HG03520 (cell line): ENCODE measurements at regions not wholly inside any gene's neighbourhood (a gene's known extent, or its start where the extent isn't known, plus 50 kb on each side); places are given as distances from the start of the nearest gene placed in this dataset.

Experiments
- ATAC-seq: cut with Tn5 transposase; IDR thresholded peaks from one replicate; pipeline ENCODE4 v1.9.1; 2021; ENCODE audit warnings: mild to moderate bottlenecking, moderate library complexity; ENCODE audit not compliant: unreplicated experiment

DNA sequence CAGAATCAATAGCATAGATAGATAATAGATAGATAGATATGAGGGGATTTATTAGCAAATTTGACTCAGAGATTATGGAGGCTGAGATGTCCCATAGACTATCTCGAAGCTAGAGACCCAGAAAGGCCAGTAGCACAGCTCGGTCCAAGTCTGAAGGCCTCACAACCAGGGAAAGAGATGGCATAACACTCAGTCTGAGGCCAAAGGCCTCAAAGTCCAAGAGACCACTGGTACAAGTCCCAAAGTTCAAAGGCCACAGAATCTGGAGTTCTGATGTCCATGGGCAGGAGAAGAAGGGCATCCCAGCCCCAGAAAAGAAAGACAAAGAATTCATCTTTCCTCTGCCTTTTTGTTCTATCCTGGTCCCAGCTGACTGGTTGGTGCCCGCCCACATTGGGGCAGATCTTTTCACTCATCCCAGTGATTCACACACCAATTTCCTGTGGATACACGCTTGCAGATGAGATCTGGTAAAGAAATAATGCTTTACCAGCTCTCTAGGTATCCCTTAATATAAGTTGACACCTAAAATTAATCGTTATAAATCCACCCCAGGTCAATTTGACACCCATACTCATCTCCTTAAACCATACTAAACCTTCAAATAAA, 127.8 kb upstream of the FBN2 start:
- ATAC-seq = no peak

DNA sequence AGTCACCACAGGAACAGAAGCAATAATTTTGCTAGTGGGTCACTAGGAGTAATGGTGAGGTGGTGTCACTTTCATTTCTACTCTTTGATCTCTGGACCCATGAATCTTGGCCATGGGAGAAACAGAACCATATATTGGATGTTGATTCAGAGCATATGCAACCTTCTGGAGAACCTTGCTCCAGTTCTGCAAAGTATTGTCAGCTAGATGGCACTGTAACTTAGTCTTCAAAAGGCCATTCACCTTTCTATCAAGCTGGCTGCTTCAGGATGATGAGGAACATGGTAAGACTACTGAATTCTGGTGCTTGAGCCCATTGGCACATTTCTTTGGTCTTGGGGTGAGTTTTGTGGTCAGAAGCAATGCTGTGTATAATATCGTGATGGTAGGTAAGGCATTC, 129.1 kb upstream of the FBN2 start:
- no peak for ATAC-seq

DNA sequence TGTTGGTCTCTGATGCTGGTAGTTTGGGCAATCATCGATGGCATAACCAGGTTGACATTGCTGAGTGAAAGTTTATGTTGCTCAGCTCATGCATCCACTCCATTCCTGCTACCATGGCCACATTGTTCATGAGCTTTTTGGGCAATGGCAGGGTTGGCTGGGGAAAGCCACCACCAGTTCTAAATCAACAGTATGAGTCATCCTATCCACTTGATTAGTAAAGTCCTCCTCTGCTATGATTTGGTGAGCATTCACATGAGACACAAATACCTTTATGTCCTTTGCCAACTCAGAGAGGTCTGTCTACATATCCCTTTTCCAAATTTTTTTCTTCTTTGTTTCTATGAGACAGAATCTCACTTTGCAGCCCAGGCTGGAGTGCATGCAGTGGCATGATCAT, 129.7 kb upstream of the FBN2 start:
- no peak for ATAC-seq

DNA sequence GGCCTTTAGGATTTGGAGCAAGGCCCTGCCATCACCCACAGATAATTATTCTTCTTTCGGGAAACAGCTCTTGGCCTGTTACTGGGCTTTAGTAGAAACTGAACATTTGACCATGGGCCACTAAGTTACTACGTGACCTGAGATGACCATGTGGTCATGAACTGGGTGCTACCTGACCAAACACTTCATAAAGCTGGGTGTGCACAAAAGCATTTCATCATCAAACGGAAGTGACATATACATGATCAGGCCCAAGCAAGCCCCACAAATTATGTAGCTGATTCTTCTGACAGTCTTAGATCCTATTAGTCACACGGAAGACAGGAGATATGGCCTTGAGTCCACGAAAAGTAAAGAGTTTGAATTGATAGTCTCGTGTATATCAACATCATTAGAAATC, 130.9 kb upstream of the FBN2 start:
- no peak for ATAC-seq

DNA sequence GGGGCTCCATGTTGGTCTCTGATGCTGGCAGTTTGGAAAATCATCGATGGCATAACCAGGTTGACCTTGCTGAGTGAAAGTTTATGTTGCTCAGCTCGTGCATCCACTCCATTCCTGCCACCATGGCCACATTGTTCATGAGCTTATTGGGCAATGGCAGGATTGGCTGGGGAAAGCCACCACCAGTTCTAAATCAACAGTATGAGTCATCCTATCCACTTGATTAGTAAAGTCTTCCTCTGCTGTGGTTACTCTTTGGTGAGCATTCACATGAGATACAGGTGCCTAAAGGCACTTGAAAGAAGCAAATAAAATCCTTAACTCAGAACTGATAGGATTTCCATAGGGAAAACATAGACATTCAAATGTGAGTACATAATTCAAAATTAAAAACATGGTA, 131.8 kb upstream of the FBN2 start:
- no peak for ATAC-seq

DNA sequence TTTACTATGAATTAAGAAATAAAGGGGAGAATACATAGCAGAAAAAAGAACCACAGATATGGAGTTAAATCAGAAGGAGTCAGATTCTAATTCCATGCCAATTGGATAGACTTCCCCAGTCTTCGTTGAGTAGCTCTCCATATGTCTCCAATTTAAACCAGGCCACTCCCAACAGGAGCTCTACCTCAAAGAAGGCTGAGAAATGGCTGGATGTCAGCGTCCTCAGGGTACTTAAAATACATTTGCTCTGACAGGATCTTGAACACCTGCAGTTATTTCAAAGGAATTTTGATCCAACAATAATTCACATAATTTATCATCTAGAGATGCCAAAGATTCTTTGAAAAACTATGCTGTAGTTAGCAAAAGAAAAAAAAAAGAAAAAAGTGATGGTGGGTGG, 133.9 kb upstream of the FBN2 start:
- ATAC-seq = no peak

DNA sequence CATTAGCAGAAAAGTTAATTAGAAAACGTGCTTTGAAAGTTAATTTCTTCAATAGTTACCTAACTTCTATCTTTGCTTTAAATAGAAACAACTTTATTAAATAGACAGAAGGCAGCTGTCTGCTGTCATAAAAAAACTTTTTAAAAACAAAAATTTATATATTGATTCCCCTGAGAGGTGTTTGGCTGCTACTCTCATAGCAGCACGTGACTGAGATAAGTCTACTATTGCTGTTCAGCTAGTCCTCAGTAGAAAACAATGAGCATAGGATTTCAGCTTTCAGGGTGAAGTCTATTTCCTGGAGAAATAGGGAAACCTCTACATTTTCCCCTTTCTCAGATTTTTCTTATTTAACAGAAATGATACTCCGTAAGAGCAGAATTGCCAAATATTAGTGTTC, 135.0 kb upstream of the FBN2 start:
- ATAC-seq = no peak

DNA sequence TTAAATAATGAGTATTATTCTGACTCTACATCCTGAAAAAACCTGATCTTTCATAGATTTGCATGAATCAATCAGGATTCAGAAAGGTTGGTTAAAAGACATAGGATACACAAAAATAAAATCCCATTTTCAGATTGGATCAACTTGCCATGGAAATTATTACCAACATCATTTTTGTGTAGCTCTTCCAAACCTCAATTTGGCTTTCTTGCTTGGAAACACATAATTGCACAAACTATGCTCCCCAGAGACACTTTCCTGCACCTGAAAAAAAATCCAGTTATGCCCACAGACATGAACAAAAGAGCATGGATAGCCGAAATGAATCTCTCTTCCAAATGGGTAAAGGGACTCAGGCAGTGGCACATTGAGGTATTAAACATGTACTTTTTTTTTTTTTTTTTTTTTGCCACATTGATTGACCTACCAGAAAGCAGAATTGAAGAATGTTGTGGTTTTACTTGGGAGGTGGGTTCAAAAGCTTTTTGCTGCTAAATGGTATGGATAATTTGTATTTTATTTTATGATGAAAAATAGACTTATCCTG, 135.4 kb upstream of the FBN2 start:
- ATAC-seq = no peak

DNA sequence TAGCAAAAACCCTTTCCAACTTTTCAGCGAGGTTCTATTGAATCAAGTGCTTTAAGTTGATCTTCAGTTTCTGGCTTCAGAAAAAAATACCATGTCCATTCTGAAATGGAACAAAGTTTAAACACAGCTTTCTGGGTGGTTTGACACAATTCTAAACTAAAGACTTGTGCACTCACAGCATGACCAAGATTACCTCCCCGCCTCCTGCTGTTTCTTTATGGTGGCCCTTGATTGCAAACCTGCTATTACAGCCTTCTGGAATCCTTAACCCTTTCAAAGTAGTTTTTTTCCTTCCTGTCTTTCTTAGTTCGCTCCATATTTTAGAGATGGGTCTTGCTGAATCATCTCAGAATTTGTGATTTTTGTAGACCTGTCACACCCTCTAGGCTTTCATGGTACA, 135.9 kb upstream of the FBN2 start:
- ATAC-seq = no peak

DNA sequence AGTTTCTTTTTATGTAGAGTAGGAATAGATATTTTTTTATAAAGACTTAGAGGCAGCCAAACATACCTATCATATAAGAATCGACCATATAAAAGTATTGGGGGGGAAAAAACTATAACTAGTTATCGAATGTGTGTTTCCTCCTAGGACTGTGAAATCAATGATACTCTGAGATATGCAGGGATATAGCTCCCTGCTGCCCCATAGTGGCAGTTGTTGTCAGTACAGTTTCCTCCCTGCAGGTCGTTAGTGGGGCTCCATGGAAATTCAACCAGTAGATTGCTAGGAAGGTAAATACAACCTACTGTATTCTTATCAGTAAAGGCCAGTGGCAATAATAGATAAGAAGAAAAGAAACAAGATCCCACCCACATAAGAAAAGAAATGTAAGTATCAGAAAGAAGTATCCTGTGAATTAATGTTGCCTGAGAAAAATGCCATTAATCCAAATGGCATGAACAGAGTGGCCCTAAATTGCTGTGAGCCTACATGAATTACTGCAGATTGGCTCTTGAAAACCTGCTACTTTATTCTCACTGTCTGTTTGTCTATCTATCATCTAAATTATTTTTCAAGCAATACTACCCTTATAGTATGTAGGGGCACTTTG, 136.9 kb upstream of the FBN2 start:
- ATAC-seq = peak; percentile 80

DNA sequence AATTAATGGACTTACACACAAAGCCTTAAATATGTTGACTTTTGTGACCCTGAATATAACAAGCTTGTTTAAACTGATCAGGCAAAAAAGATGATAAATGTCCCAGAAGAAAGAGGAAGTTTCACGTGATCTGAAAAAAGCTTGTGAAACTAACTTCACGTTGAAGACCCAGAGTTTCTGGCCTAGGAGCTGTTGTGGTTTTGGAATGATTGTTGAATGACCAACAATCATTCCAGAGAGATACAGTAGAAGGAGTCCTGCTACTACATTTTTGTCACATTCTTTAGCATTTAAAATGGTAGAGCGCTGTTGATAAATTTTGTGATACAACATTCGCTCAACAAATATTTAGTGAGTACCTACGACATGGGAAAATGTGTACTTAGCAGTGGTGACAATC, 143.1 kb upstream of the FBN2 start:
- no peak for ATAC-seq

DNA sequence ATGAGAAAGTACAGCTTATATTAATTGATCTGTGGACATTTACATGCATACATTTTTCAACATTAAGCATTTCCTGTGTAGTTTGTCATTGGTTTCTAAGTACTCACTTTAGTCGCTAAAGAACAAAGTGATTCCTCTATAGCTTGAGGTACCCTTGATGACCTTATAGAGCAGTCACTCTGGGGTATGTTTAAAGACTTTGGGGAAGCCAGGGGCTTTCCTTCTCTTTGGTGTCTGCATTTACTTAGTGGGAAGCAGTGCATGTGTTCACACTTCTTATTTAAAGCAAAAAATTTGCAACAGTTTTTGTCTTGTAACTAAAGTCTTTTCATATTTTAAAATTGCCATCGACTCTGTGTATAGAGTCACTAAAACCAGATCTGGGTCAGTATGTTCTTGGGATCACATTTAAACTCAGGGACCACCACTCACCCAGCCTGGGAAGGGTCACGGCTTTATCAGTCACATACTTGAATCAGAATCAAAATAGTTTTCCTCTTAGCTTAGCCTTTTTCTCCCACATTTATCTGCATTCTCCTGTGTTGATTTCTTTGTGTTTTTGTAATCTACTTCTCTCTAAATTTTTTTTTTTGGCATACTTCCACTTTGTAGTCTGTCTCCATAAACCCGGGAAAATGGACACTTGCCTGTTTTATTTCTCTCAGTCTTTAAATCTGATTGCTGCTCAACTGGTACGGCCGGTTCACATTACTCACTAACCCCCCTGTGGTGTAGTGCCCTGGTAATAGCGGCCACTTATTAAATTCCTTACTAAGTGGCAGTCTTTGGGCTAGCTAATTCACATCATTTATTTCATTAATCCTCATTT, 143.9 kb upstream of the FBN2 start:
- no peak for ATAC-seq

DNA sequence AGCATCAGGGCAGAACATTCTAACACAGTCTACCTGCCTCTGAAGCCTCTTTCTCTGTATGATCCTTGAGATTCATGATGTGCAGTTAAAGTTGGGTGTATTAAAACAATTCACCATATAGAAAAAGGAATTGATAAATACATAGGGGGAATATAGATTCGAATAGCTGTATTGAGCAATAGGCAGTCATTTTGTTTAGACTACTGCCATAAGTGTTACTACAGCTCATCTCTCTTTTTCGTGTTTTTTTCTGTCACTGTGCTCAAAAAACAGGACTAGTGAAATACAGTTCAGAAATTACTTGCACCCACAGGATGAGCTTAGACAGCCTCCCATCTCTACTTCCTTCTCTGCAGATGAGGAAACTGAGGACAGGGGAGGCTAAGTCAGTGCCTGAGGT, 144.6 kb upstream of the FBN2 start:
- ATAC-seq = no peak

DNA sequence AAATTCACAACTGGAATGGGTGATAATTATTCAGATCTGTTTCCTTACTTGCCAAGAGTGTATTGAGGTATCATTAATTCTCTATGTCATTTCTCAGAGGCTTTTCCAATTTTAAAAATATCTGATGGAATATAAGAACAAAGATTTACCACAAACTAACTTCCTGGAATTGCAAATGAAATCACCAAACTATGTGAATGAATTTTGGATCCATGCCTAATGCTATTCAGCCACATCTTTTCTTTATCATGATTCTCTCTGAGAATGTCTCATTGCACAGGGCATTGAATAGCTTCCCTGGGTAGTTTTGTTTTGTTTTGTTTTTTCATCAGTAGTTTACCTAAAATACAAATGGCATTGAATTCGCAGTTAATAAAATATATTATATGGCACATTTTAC, 146.9 kb upstream of the FBN2 start:
- no peak for ATAC-seq

DNA sequence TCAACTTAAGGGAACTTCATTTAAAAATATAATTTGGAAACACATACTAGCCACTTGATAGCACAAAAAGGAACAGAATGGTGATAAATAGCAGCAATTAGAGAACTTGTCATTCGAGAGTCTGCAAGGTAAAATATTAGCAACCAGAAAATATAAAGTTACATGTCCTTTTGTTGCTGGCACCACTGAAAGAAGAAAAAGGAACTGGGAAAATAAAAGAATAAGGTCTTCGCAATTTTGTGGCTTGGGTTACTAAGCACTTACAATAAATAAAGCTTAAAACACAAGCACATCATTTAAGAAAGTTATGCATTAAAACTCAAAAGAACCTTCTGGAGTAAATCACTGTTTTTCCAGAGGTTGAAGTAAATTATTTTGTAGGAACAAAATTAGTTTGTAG, 149.9 kb upstream of the FBN2 start:
- no peak for ATAC-seq

DNA sequence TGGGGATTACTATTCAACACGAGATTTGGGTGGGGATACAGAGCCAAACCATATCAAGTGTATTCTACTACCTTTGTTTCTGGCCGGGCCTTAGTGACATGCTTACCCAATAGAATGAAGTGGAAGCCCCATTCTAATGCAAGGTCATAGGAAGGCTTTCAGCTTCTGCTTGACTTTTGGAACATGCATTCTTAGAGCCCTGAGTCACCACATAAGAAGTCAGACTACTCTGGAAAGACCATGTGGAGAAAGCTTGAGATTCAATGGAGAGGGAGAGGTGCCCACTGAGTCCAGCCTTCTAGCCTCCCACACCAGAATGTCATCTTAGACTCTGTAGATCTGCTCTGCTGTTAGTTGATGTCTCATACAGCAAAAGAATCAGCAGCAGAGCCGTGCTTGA, 155.7 kb upstream of the FBN2 start:
- ATAC-seq = no peak

DNA sequence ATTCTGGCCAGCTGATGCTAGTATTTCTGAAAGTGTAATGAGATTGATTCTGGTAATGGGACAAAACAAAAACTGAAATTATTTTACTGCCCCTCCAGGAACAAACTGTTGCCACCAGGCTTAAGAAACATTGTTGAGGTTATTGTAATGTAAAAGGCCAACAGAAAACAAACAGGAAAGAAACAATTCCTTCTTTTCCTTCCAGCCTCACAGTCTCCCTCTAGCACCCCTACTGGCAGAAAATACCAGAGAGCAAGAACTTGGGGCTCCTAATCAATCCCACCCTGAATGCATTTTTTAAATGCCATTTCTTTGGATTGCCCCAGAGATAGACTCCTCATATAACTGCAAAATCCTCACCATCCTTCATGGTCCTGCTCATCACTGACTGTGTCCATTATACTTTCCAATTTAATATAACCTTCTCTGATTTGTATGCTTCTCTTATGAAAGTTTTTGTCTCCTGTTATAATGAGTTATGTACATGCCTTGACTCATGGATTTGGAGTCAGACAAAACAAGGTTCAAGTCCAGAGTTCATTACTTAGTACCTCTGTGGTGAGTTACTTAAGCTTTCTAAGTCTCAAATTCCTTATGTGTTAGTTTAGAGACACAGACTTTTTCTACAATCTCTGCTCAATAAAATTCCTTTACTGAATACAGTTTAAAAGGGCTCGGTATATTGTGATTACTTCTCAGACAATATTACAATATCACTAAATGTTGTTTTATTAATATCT, 157.9 kb upstream of the FBN2 start:
- no peak for ATAC-seq

DNA sequence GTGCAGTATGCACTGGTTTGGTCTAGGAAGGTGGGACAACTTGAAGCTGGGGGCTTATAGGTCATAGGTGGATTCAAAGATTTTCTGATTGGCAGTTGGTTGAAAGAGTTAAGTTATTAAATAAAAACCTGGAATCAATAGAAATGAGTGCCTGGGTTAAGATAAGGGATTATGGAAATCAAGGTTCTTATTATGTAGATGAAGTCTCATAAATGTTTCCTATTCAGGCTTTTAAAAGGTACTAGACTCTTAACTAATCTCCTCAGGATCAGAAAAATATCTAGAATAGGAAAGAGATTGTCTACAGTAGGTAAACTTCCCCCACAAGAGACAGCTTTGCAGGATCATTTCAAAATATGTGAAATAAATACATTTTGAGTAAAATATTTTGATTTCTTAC, 163.3 kb upstream of the FBN2 start:
- no peak for ATAC-seq

DNA sequence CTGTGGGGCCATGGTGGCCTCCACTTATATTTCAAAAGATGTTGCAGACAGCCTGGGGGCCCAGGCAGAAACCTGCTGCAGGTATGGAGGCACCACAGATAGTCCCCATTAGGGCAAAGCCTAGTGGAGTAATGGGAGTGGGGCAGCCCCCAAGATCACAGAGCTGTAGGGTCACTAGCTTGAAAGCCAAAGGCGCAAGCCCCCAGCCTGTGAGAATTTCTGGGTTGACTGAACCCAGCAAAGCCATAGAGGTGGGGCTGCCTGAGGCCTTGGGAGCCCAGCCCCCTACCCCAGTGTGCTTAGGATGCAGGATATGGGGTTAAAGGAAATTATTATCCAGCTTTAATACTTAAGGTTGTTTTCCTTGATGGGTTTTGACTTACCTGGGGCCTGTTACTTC, 165.3 kb upstream of the FBN2 start:
- no peak for ATAC-seq

DNA sequence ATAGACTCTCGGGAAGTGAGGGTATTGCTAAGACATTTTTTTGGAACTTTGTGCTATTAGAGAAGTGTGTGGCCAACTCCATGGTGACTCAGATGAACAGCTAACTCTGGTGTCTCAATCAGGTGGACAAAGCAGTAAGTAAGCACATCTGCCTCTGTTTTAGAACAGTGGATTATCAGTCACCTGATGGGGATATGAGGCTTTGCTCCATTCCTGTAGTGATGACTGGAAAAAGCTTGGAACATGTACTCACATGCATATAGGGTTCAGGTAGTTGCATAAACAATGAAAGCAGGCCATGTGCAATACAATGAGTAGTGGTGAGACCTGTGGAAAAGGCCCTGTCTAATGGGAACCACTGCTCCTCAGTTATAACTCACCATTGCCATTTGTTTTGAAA, 168.2 kb upstream of the FBN2 start:
- no peak for ATAC-seq

DNA sequence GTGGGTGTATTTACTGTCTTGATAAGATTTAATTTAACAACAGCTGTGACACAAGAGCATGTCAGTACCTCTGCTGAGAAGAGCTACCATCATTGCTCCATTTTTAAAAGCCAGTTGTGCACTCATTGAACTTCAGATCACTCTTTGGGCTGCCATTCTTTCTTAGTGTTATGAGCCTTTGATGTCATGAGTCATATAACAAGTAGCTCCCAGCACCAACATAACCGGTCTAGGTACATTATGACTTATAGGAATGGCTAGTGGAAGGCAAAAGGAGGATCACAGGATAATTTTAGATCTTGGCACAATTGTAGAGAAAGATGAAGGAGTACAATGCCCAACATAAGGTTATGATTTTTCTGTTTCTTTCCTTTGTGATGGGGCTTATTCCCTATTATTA, 170.8 kb upstream of the FBN2 start:
- ATAC-seq = no peak
